AG04450 (cell line): ENCODE measurements at regions not wholly inside any gene's neighbourhood (a gene's known extent, or its start where the extent isn't known, plus 50 kb on each side); places are given as distances from the start of the nearest gene placed in this dataset.

Experiments
- CTCF ChIA-PET: fragments of 300-600, 350-600 bp; formaldehyde crosslinking; extraction: SDS; loops from one replicate; lab custom pipeline; 2022; ENCODE audit warnings: antibody characterized with exemption, inconsistent platforms; lab: Charles Lee
- POLR2A ChIA-PET: fragments of 350-600 bp; formaldehyde crosslinking; extraction: SDS; loops from one replicate; lab custom pipeline; 2021; ENCODE audit warnings: antibody characterized with exemption, inconsistent platforms; lab: Yijun Ruan, JAX
- DNase-seq: peaks from one replicate; pipeline ENCODE4 v3.0.0-alpha.2; 2011; ENCODE audit warnings: low read depth, low spot score
- H3K27ac ChIP-seq: one replicate; pipeline ENCODE4 v1.5.1; 2012; ENCODE audit warnings: low read depth, low read length, control low read depth
- H3K27me3 ChIP-seq: one replicate; pipeline ENCODE4 v1.6.0; 2012; ENCODE audit warnings: low read length; ENCODE audit not compliant: control insufficient read depth, insufficient read depth
- H3K4me3 ChIP-seq: 2 replicates; pipeline ENCODE4 v1.5.1; 2011; ENCODE audit warnings: mild to moderate bottlenecking, low read depth, low read length, control low read depth
- H3K9me3 ChIP-seq: 2 replicates; pipeline ENCODE4 v1.5.1; 2012; ENCODE audit warnings: low read length; ENCODE audit not compliant: control insufficient read depth, insufficient read depth
- TF ChIP-seq, protein P1 (sequence below): IDR thresholded peaks from 2 replicates; pipeline ENCODE4 v1.5.1; 2011; ENCODE audit warnings: low read depth, low read length, control low read depth, inconsistent platforms

DNA sequence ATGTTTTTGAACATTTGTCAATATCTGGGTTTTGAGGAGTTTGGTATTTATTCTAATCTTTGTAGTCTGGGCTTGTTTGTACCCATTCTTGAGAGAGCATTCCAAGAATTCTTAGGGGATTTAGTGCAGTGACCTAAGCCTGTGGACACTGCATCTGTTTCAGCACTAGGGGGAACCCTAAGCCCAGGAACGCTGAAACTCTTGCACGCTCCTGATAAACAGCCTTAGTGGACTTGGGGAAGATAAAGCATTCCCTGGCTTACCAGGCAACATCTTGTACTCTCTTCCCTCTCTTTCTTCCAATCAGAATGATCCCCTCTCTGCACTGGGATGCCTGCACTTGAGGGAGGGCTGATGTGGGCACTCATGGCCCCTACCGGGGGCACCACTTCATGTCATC, 654.9 kb upstream of the HTR2C start:
- CTCF ChIA-PET: no interaction called here
- H3K27me3 ChIP-seq: no peaks in the 10 kb centered on the region
- TF ChIP-seq, protein P1, sequence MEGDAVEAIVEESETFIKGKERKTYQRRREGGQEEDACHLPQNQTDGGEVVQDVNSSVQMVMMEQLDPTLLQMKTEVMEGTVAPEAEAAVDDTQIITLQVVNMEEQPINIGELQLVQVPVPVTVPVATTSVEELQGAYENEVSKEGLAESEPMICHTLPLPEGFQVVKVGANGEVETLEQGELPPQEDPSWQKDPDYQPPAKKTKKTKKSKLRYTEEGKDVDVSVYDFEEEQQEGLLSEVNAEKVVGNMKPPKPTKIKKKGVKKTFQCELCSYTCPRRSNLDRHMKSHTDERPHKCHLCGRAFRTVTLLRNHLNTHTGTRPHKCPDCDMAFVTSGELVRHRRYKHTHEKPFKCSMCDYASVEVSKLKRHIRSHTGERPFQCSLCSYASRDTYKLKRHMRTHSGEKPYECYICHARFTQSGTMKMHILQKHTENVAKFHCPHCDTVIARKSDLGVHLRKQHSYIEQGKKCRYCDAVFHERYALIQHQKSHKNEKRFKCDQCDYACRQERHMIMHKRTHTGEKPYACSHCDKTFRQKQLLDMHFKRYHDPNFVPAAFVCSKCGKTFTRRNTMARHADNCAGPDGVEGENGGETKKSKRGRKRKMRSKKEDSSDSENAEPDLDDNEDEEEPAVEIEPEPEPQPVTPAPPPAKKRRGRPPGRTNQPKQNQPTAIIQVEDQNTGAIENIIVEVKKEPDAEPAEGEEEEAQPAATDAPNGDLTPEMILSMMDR: no peak
- H3K27ac ChIP-seq: no peak overlapping the region
- no peak for DNase-seq
- H3K9me3 ChIP-seq: peaks cover 8% of the 10 kb centered on the region; the same call in 1 of the 2 replicates
- no peak overlapping the region for H3K4me3 ChIP-seq
- POLR2A ChIA-PET: no interaction called here

DNA sequence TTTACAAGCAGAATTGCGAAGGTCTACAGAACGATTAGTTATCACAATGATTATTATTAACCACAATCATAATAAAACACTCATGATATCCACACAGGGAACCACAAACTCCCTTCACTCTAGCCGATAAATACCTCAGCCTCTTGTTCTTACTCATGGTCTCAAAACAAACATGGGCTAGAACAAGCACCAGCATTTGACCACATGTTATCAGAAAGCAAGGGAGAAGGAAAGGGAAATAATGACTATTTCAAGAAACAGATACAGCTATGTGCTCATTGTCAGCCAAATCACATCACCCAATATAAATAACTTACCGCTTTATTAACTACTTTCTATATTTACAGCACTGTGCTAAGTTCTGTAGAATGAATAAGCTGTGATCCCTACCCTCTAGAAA, 663.2 kb upstream of the HTR2C start:
- no peaks in the 10 kb centered on the region for H3K9me3 ChIP-seq
- no peak for DNase-seq
- TF ChIP-seq, protein P1: no peak
- H3K27ac ChIP-seq: no peak overlapping the region
- no peak overlapping the region for H3K4me3 ChIP-seq
- no peaks in the 10 kb centered on the region for H3K27me3 ChIP-seq
- ChIA-PET POLR2A (no interaction called here), CTCF (no interaction called here)

DNA sequence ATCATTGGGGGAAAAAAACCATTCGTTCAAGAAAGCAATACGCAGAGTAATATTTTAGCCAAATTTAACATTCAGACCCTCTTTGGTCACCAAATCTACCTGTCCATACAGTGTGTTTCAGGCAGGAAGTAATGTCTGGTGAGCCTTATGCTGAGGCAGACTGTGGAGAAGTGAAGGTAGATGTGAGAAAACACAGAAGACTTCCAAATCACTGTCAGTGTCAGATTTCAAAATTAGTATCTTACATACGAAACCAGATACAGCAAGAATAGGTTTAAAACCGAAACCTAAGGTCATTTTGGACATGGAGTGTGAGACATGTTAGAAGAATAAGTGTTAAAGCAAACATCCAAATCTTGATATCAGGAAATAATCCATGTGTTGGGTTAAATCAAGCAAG, 664.5 kb upstream of the HTR2C start:
- DNase-seq: no peak
- ChIA-PET CTCF (no interaction called here), POLR2A (no interaction called here)
- Histone ChIP-seq H3K4me3 (no peak overlapping the region), H3K27me3 (no peaks in the 10 kb centered on the region), H3K9me3 (no peaks in the 10 kb centered on the region), H3K27ac (no peak overlapping the region)
- TF ChIP-seq, protein P1: no peak

GRCh38 chrX:113906168-113906567, 677.7 kb upstream of the HTR2C start:
- no peak for DNase-seq
- Histone ChIP-seq H3K27me3 (no peaks in the 10 kb centered on the region), H3K4me3 (no peak overlapping the region), H3K27ac (no peak overlapping the region), H3K9me3 (no peaks in the 10 kb centered on the region; the same call in 1 of the 2 replicates)
- TF ChIP-seq, protein P1: no peak
- CTCF ChIA-PET: no interaction called here
- POLR2A ChIA-PET: no interaction called here

DNA sequence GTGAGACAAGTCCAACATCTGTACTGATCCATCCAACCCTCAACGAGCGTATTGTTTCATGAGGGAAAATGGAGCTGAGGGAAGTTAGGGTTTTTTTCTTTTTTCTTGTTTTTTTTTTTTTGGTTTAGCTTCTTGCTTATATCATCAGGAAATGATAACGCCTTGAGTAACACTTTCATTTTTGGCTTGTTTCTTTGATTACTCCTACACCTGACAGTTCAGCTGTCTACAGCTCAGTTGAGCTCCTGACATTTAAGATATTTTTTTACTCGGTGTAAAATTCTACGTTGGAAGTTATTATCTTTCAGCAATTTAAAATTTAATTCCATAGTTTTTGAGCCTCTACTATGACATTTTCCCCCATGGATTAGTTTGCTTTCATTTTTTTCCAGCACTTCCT, 691.0 kb upstream of the HTR2C start:
- TF ChIP-seq, protein P1: no peak
- no peak for DNase-seq
- Histone ChIP-seq H3K9me3 (no peaks in the 10 kb centered on the region), H3K27me3 (no peaks in the 10 kb centered on the region), H3K27ac (no peak overlapping the region), H3K4me3 (no peak overlapping the region)
- POLR2A ChIA-PET: no interaction called here
- CTCF ChIA-PET: no interaction called here
